GM19463 (cell line): ENCODE measurements at regions not wholly inside any gene's neighbourhood (a gene's known extent, or its start where the extent isn't known, plus 50 kb on each side); places are given as distances from the start of the nearest gene placed in this dataset.

Experiments used
- ATAC-seq: cut with Tn5 transposase; IDR thresholded peaks from one replicate; pipeline ENCODE4 v1.9.1; 2021; ENCODE audit warnings: mild to moderate bottlenecking, moderate library complexity; ENCODE audit not compliant: unreplicated experiment

DNA sequence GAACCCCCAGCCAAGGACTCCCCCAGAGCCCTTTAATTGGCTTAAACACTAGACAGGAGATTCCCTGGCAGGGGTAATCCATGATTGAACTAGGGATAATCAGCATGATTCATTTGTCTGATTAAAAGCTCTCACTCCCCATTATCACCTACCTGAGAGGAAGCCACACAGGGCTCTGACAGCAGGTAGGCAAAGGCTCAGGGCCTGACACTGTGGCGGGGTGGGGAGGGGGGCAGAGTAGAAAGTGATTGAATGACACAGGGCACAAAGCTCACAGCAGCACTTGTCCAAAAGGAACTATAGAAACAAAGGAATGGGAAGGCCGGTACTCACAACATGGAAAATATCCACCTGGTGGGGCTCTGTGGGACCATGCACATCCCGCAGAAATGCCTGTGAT, 231.6 kb downstream of the MAFB start:
- ATAC-seq = no peak

DNA sequence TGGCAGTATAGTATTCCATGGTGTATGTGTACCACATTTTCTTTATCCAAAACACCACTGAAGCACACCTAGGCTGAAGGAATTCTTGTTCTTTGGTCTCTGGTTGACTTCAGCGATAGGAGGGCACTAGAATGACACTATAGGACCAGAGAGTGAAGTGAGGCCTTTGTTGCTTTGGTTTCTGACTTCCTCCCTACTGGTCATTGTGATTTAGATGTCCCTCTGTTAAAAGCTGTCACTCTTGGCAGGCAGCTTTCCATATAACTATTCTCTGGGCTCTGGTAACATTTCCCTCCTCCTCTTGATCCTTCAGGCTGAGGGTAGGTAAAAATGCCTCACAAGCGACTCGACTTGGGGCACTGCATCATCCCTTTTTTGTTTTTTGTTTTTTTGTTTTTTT, 236.3 kb downstream of the MAFB start:
- ATAC-seq = no peak

GRCh38 chr20:40451552-40451951, 237.5 kb downstream of the MAFB start:
- no peak for ATAC-seq

- ATAC-seq = no peak
Measured at GRCh38 chr20:40449974-40450616, 238.9 kb downstream of the MAFB start.

DNA sequence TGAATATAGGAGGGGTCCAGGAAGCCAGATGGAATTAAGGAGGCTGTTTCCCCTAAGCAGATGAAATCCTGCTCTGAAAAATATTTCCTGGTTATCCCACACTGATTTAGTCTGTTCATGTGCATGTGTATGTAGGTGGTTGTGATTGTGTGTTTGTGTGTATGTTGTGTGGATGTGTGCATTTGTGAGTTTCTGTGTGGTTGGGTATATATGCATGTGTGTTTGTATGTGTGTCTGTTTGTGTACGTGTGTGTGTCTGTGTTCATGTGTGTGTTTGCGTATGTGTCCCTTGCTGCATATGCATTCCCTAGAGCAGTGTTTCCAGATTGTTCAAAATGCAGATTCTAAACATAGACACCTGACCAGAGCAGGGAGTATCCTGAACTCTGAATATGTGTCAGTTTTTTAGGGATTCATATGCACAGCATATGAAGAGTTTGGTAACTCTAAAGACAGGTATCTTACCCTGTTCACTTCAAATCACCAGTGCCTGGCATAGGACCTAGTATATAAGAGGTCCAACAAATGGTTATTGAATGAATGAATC, 239.8 kb downstream of the MAFB start:
- no peak for ATAC-seq

GRCh38 chr20:40446888-40447287, 242.1 kb downstream of the MAFB start:
- ATAC-seq = no peak

- no peak for ATAC-seq
Measured at GRCh38 chr20:40444516-40444915, 244.5 kb downstream of the MAFB start.

DNA sequence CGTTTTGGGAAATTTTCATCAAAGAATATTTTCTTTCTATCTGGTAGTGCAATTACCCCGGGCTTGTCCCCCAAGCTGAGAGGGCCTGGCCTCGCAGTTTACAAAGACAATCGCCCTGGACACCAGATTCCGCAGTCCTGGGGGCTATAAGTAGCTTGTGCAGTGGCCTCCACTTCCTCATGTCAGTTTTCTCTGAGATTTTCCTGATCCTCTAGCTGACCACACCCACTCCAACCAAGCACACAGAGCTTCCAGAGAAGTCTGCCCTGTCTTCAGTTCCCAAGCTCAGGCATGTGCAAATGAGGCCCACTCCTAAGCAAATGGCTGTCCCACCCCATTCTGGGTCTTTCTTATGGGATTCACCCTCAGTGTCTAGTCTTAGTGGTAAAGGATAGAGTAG, 245.3 kb downstream of the MAFB start:
- ATAC-seq = no peak

- no peak for ATAC-seq
Measured at GRCh38 chr20:40442181-40442963, 246.7 kb downstream of the MAFB start.

DNA sequence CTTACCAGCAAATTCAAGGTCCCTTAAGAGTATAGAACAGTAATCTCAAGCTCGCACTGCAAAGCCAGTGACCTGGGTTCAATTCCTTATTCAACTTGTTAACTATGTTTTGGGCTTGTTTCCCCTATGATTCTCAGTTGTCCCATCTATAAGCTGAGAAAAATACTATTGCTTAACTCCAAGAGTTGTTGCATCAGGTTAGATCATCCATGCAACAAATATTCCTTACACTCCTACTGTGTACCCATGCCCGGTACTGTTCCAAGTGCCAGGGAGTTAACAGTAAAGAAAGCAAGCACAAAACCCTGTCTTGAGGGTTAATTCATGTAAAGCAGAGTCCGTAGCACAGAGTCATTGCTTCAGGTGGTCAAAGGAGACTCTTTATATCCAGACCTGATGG, 247.3 kb downstream of the MAFB start:
- ATAC-seq = no peak

- no peak for ATAC-seq
Measured at GRCh38 chr20:40438161-40438830, 250.7 kb downstream of the MAFB start.

DNA sequence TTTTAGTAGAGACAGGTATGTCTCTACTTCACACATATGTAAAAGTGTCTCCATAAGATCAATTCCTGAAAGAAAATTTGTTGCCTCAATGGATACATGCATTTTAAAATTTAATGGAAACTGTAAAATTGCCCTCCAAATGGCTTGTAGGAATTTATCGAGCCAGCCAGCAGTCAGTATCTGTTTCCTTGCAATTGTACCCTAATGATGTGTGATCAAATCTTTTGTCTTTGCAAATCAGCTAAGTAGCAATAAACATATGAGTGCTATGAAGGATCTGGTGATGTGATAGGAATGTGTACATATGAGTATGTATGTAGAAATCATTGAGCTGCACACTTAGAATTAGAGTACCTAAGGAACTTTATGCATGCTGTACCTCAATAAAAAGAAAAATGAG, 253.0 kb downstream of the MAFB start:
- ATAC-seq = no peak

DNA sequence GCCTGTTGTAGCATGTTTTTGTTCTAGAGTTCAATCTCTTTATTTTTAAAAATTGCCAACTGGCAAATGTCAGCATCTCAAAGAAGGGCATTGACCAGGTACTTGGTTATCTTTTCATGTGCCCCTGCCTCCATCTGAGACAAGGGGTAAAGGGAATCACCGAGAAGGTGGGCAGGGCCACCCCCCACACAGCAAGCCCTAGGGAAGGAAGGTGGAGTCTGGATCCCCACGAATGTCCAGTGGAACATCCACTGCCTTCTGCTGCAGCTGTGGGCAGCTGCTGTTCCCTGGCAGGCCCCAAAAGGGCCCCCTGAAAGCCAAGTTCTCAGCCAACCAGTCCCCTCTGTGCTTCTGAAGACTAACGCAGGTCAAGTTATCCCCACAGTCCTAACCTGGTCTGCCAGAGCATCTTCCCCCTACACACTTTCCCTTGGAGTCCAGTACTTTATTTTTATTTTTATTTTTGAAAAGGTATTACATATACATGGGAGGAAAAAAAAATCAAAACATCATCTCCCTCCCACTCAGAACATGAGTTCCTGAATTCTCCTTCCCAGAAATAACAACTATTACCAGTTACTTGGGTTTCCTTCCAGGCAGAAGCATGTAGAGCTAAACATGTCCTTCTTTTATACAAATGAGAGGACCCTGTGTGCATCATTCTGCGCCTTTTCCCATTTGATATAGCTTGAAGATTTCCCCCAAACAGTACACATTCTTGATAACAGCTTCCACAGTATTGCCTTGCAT, 253.7 kb downstream of the MAFB start:
- ATAC-seq = no peak

GRCh38 chr20:40434122-40434521, 254.9 kb downstream of the MAFB start:
- ATAC-seq = no peak

DNA sequence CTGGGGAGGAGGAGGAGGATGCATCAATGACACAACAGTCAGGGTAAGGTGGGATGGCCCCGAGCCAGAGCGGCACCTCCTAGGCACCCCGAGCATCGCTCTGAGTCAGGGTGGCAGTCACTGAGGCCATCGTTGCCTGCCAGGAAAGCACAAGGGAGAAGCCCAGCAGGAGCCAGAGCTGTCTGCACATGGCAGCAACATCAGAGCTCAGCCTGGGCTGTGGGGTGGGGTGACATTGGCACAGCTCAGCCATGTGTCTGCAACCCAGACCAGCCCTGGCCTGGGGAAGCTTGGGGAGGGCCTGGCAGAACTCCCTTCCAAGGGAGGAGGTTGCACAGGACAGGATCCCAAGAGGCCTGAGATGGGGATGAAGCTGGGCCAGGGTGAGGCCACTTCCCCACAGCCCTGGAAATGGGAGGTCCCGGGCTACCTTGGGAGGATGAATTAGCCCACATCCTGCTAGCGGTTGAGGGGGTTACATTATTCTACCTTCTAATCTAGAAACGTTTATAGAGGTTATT, 255.6 kb downstream of the MAFB start:
- ATAC-seq = no peak

DNA sequence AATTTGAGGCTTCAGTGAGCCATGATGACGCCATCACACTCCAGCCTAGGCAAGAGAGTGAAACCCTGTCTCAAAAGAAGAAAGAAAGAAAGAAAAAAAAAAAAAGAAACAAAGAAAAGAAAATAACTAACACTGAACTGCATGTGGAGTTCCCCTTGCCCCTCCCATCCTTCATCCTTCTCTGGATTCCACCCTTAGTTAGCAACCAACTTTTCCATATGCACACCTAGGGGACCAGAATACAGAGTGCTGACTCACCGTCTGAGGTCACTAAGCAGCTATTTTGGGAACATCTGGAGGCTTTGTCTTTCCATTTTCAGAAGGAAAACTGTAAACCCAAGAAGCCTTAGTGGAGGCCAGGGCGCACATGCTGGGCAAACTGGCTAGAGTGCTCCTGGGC, 257.4 kb downstream of the MAFB start:
- ATAC-seq = no peak

GRCh38 chr20:40431112-40431511, 257.9 kb downstream of the MAFB start:
- no peak for ATAC-seq

DNA sequence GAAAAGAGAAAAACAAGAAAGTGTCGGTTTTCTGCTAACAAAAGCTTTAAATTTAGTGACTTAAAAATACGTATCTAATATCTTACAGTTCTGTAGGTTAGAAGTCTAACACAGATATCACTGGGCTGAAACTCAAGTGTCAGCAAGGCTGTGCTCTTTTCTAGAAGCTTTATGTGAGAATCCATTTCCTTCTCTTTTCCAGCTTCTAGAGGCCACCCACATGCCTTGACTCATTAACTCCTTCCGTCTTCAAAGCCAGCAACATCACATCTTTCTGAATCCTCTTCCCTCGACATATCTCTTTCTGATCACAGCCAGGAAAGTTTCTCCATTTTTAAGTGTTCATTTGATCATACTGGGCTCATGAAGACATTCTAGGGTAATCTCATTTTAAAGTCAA, 262.0 kb downstream of the MAFB start:
- ATAC-seq = no peak

DNA sequence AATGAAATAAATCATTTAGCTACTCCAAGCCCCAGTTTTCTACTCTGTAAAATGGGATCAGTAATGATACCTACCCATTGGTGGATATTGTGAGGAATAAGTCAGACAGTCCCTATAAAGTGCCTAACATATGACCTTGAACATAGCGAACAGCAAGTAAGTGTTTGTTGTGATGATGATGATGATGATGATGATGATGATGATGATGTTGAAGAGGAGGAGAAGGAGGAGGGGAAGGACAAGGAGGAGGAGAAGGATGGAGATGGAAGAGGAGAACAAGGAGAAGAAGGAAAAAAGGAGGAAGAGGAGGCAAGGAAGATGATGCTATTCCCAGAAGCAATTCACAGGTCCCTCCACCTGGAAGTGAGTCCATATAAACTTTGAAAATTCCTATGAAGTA, 264.3 kb downstream of the MAFB start:
- no peak for ATAC-seq

DNA sequence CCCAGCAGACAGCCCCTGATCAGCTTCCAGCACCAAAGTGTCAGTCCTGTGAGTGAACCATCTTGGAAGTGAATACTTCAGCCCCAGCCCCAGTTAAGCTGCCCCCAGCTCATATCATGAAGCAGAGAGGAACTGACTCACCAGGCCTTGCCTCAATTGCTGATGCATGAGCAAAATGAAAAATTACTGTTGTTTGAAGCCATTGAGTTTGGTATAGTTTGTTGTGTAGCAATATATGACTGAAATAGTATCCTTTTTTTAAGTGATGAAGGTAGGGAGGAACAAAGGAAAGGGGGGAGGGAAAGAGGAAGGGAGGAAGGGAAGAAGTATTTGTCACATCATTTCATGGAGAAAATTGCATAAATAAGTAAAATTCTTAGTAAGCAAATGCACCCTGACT, 266.4 kb downstream of the MAFB start:
- no peak for ATAC-seq

GRCh38 chr20:40416274-40416673, 272.8 kb downstream of the MAFB start:
- ATAC-seq = no peak
